H54 (cell line): ENCODE measurements at regions not wholly inside any gene's neighbourhood (a gene's known extent, or its start where the extent isn't known, plus 50 kb on each side); places are given as distances from the start of the nearest gene placed in this dataset.

Experiments used
- DNase-seq: peaks from one replicate; pipeline ENCODE4 v3.0.0; 2011; ENCODE audit warnings: low spot score, mixed read lengths; ENCODE audit not compliant: insufficient read length
- FAIRE-seq: peaks from 3 replicates; lab custom pipeline; 2011; peaks lifted over from hg19 to GRCh38; lab: Jason Lieb, UNC
- POLR2A ChIP-seq: IDR thresholded peaks from 2 replicates; pipeline ENCODE4 v1.6.1; 2011; ENCODE audit warnings: low read depth, mild to moderate bottlenecking, low read length

GRCh38 chr5:173435447-173435846 lies 107.2 kb upstream of the STC2 start:
- DNase-seq = no peak
- no peak for TF ChIP-seq POLR2A

GRCh38 chr5:173434270-173434669 lies 106.1 kb upstream of the STC2 start:
- DNase-seq (no peak), FAIRE-seq (no peak)
- TF ChIP-seq POLR2A = no peak

More at GRCh38 chr5:173435447-173435846, 107.2 kb upstream of the STC2 start:
- FAIRE-seq = no peak

GRCh38 chr5:173430394-173430793 lies 102.2 kb upstream of the STC2 start:
- DNase-seq (no peak), FAIRE-seq (no peak)
- no peak for TF ChIP-seq POLR2A

DNA sequence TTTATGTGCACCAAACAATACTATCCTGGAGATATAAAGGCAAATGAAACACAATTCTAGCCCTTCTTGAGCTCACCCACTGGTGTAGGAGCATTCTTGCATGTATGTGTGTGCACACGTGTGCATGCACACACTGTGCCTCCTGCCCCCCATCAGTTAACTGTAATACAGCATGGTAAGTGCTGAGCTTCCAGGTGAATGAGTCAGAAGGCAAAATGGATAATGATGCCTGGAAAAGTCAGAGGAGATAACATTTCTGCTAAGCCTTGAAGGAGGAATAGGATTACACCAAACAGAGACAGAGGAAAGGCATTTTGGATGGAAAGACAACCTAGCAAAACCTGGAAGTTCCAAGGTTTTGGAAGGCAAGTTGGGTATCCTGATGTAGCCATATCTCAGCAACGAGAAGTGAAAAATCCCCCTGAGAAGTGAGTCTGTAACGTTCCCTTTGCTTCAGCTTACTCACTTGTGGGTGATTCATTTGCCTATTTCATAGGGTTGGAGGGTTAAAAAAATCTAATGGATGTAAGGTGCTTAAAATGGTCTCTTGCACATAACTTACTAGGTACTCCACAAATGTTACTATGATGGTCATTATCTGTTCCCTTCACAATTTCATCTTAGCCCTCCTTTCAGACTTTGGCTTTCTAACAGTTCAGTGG lies 101.4 kb upstream of the STC2 start:
- no peak for DNase-seq
- no peak for FAIRE-seq
- TF ChIP-seq POLR2A = no peak

- no peak for TF ChIP-seq POLR2A
- DNase-seq = no peak
- no peak for FAIRE-seq
These were observed 95.4 kb upstream of the STC2 start for GRCh38 chr5:173423452-173424117.

DNA sequence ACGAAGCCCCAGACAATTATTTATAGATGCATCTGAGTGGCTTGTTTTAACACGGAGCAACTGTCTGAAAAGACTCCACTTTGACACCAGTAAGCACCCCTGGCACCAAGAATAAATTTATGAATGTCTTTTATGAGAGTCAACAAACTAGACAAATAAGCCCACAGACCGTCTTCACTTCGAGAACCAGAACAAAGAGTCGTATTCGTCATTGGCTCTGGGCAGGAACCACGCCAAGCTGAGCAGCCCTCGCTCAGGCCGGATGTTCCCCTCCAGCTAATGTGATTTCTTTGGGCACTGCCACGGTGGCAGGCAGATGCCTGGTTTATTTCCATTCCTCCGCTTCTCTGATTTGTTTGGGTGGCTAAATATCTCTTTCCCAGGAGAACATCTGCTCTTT lies 91.9 kb upstream of the STC2 start:
- DNase-seq (no peak), FAIRE-seq (no peak)
- TF ChIP-seq POLR2A = no peak

DNA sequence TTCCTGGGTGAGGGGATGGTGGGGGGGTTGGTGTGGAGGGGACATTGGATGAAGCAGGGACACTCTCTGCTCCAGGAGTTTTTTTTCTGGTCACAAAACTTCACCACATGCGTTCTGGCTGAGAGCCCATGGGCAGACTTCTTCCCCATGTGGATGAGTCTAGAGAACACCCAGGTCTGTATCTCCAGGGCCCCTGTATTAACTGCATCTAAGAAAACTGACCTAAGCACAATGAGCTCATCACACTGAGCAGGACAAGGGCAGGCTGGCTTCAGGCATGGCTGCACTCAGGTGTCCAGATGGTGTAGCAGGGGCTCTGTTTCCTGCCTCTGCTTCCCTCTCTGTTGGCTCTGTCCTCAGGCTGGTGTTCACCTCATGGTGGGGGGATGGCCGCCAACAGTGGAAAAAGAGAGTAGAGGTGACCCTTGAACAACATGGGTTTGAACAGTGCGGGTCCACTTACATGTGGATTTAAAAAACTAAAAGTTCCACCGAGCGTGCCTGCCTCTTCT lies 85.3 kb upstream of the STC2 start:
- TF ChIP-seq POLR2A = no peak
- FAIRE-seq (no peak), DNase-seq (no peak)

DNA sequence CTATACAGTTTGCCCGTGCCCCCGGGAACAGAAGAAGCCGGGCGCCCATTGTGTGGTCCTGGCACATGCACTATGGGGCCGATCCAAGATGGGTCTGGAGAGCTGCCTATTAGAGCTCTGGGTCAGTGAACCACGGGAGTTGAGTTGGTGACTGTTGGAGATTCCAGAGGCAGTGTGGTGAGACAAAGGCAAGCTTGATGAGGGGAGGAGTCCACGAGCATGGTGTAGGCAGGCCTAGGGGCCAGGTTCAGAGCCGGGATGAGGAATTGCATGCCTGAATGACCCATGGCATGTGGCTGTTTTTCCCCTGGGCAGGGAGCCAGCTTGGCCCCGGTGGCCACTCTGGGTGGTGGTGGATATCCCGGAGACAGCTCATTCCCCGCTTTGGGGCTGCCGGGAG lies 84.4 kb upstream of the STC2 start:
- TF ChIP-seq POLR2A = no peak
- no peak for DNase-seq
- FAIRE-seq = no peak

GRCh38 chr5:173411791-173412555 lies 83.8 kb upstream of the STC2 start:
- FAIRE-seq (no peak), DNase-seq (no peak)

DNA sequence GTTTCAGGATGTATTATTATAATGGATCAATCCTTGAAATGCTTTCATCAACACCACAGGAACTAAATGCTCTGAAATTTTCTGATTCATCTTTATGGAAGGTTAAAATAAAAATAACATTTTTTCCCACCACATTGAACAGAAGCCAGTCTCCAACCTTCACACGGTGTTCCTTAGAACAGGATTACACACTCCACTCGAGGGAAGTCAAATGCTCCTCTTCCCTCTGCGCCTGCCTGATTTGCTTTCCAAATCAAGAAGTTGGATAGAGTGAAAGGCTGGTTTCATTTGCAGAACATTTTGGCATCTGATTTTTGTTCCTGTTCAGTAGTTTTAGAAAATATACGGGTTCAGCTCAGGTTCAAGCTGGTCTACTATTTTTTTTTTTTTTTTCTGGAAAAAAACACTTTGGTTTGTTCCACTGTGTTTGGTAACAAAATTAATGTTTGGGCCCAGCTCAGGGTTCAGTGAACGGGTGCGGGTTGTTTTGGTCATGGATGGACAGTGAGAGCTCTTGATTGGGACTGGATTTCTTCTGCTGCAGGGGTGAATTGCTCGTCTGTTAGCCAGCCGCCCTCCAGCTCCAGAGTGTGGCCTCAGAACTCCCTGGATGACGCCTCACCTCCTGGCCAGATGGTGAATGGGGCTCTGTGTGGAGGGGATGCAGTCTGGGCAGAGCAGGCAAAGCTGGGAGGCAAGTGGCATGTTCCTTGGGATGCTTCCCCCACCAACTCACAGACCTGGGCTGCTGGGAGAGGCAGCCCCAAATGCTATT lies 82.4 kb upstream of the STC2 start:
- no peak for TF ChIP-seq POLR2A

More at GRCh38 chr5:173411791-173412555, 83.8 kb upstream of the STC2 start:
- no peak for TF ChIP-seq POLR2A

GRCh38 chr5:173408946-173409345 lies 80.7 kb upstream of the STC2 start:
- DNase-seq = no peak
- no peak for FAIRE-seq
- TF ChIP-seq POLR2A = no peak

More for the DNA sequence above, 82.4 kb upstream of the STC2 start:
- no peak for FAIRE-seq
- DNase-seq = no peak

GRCh38 chr5:173399851-173400250 lies 71.6 kb upstream of the STC2 start:
- FAIRE-seq = no peak
- TF ChIP-seq POLR2A = no peak
- DNase-seq = no peak

DNA sequence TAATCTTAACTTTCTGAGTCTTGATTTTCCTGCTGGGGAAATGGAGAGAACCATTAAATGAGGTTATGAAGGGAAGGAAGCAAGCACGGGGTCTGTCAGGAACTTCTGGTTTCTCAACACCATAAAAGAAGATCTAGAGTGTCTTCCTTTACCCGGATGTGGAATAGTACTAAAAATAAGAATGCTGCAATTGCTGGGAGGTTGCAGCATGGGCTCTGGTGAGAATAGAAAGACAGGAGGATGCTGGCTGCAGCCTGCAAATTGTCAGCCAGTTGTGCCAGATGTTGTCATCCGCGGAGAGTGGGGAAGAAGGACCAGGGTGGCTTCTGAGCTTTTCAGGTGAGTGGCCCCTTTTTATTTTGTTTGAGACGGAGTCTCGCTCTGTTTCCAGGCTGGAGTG lies 69.3 kb upstream of the STC2 start:
- TF ChIP-seq POLR2A = no peak
- FAIRE-seq = no peak
- no peak for DNase-seq
